GM18505 (cell line): ENCODE measurements at regions not wholly inside any gene's neighbourhood (a gene's known extent, or its start where the extent isn't known, plus 50 kb on each side); places are given as distances from the start of the nearest gene placed in this dataset.

ENCODE experiments used
- ATAC-seq: cut with Tn5 transposase; IDR thresholded peaks from one replicate; pipeline ENCODE4 v1.9.1; 2021; ENCODE audit not compliant: unreplicated experiment
- POLR2A ChIP-seq: IDR thresholded peaks from 4 replicates; pipeline ENCODE4 v1.6.1; 2011; ENCODE audit warnings: borderline replicate concordance; ENCODE audit not compliant: insufficient read depth, insufficient read length; ENCODE audit errors: extremely low read depth

- TF ChIP-seq POLR2A: no peak
- no peak for ATAC-seq
These were observed 188.4 kb downstream of the ABCC12 start for GRCh38 chr16:47967374-47967773.

GRCh38 chr16:47966325-47966724, 189.5 kb downstream of the ABCC12 start:
- no peak for TF ChIP-seq POLR2A
- ATAC-seq: no peak

- ATAC-seq: no peak
- TF ChIP-seq POLR2A: no peak
These were observed 190.4 kb downstream of the ABCC12 start for GRCh38 chr16:47965439-47965838.

GRCh38 chr16:47958726-47959125, 197.1 kb downstream of the ABCC12 start:
- ATAC-seq: no peak
- no peak for TF ChIP-seq POLR2A

GRCh38 chr16:47956916-47957315, 198.9 kb downstream of the ABCC12 start:
- TF ChIP-seq POLR2A: no peak
- ATAC-seq: no peak

GRCh38 chr16:47949714-47950113, 206.1 kb downstream of the ABCC12 start:
- ATAC-seq: no peak
- no peak for TF ChIP-seq POLR2A

- no peak for TF ChIP-seq POLR2A
These were observed 206.5 kb downstream of the ABCC12 start for GRCh38 chr16:47949276-47949675.

GRCh38 chr16:47947723-47948122, 208.1 kb downstream of the ABCC12 start:
- TF ChIP-seq POLR2A: no peak
- no peak for ATAC-seq

More at GRCh38 chr16:47949276-47949675, 206.5 kb downstream of the ABCC12 start:
- no peak for ATAC-seq

- ATAC-seq: no peak
These were observed 209.7 kb downstream of the ABCC12 start for GRCh38 chr16:47946092-47946491.

GRCh38 chr16:47944589-47944988, 211.2 kb downstream of the ABCC12 start:
- TF ChIP-seq POLR2A: no peak
- no peak for ATAC-seq

More at GRCh38 chr16:47946092-47946491, 209.7 kb downstream of the ABCC12 start:
- no peak for TF ChIP-seq POLR2A

GRCh38 chr16:47943235-47943634, 212.6 kb downstream of the ABCC12 start:
- ATAC-seq: no peak
- no peak for TF ChIP-seq POLR2A

GRCh38 chr16:47940466-47940865, 215.3 kb downstream of the ABCC12 start:
- no peak for TF ChIP-seq POLR2A
- ATAC-seq: no peak

GRCh38 chr16:47939680-47940079, 216.1 kb downstream of the ABCC12 start:
- no peak for ATAC-seq
- no peak for TF ChIP-seq POLR2A

GRCh38 chr16:47938272-47938671, 217.5 kb downstream of the ABCC12 start:
- TF ChIP-seq POLR2A: no peak
- no peak for ATAC-seq

- ATAC-seq: no peak
- TF ChIP-seq POLR2A: no peak
These were observed 227.8 kb downstream of the ABCC12 start for GRCh38 chr16:47928008-47928407.
